NCI-H1694 (cell line): ENCODE measurements at regions not wholly inside any gene's neighbourhood (a gene's known extent, or its start where the extent isn't known, plus 50 kb on each side); places are given as distances from the start of the nearest gene placed in this dataset.
"Not testable (repeated sequence)": the region's sequence is repeated elsewhere in the genome, so short reads cannot be mapped to it uniquely, and the experiment has no call there.

Source experiments
- DNase-seq: peaks from one replicate; lab custom pipeline; 2025; lab: John Stamatoyannopoulos, UW

DNA sequence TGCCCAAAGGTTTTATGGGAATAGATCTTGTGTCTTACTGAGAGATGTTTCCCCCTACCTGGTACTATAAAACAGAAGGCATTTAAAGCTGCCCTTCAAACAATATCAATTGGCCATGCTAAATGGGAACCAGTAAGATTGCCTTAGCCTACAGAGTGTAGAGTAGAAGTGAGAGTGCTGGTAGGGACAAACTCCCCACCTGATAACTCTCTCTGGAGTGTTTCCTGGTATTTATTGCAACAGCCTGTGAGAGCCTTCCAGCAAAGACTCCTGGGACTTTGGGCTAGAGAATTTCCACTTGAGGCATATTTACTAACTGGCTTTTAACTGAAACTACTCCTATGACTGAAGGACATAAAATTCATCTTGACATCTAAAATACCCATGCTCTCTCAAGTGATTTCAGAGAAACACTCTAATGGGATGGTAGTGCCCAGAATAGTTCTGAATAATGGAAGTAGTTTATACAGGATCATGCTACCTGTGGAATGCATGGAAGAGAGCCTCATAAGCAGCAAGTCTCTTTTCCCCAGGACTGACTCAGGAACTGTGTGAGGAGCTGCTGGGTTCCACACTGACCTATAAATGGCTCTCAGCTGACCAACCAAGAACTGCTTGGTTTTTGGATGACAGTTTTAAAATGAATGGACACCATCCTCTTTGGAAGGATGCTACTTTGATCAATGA lies 132.7 kb upstream of the SLITRK5 start:
- no peak for DNase-seq

- DNase-seq, result no peak
Measured at GRCh38 chr13:87553142-87553541, 118.0 kb upstream of the SLITRK5 start.

- DNase-seq, result no peak
Measured at GRCh38 chr13:87554045-87554444, 117.1 kb upstream of the SLITRK5 start.

GRCh38 chr13:87557788-87558187 lies 113.4 kb upstream of the SLITRK5 start:
- no peak for DNase-seq

- DNase-seq, result not testable (repeated sequence)
Measured at GRCh38 chr13:87561580-87561979, 109.6 kb upstream of the SLITRK5 start.

- no peak for DNase-seq
Measured at GRCh38 chr13:87570669-87571068, 100.5 kb upstream of the SLITRK5 start.

- no peak for DNase-seq
Measured at GRCh38 chr13:87582399-87582798, 88.8 kb upstream of the SLITRK5 start.

GRCh38 chr13:87590518-87590917 lies 80.7 kb upstream of the SLITRK5 start:
- DNase-seq, result no peak

DNA sequence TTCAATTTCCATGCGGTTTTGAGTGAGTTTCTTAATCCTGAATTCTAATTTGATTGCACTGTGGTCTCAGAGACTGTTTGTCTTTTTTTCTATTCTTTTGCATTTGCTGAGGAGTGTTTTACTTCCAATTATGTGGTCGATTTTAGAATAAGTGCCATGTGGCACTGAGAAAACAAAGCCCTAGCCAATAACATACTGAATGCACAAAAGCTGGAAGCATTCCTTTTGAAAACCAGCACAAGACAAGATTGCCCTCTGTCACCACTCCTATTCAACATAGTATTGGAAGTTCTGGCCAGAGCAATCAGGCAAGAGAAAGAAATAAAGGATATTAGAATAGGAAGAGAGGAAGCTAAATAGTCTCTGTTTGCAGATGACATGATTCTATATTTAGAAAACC lies 66.7 kb upstream of the SLITRK5 start:
- not testable (repeated sequence) for DNase-seq

DNA sequence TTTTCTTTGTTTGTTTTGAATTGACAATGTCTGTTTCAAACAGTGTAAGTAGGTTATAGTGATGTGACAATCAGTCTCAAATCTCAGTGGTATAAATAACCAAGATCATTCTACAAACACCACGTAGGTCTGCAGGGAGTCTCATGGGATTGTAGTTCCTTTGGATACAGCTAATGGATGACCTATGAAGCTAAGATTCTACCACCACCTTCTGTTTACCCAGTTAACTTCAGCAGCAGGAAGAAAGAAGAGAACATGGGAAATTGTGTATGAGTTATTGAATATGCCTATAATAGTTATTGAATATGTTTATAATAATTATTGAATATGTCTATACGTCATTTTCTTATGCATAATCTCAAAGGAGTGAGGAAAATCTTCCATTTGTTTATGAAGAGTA lies 63.9 kb upstream of the SLITRK5 start:
- DNase-seq, result no peak

DNA sequence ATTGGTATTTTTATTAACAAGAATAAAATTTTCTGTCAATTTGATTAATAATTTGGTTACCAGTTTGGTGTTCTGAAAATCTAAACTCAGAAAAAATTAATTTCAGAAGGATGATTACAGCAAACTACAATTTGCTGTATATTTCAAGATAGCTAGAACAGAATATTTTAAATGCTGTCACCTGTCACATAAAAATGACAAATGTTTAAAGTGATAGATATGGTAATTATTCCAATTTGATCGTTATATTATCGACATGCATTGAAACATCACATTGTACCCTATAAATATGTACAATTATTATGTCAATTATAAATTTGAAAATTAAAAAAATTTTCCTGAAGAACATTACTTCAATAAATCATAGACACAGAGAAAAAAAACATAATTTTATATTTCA lies 56.9 kb upstream of the SLITRK5 start:
- no peak for DNase-seq
